Keratinocyte (primary cell): ENCODE measurements at regions not wholly inside any gene's neighbourhood (a gene's known extent, or its start where the extent isn't known, plus 50 kb on each side); places are given as distances from the start of the nearest gene placed in this dataset.

Experiments used
- DNase-seq: peaks from one replicate; pipeline ENCODE4 v3.0.0-alpha.2; 2011; ENCODE audit warnings: low read depth, missing footprints, low spot score
- FAIRE-seq: peaks from 2 replicates; lab custom pipeline; 2011; peaks lifted over from hg19 to GRCh38; lab: Jason Lieb, UNC
- H2AFZ ChIP-seq: 2 replicates; pipeline ENCODE4 v1.6.0; 2012; ENCODE audit warnings: low read length, control low read depth, inconsistent platforms; ENCODE audit not compliant: control insufficient read depth
- H3K27ac ChIP-seq: 2 replicates; pipeline ENCODE4 v1.5.1; 2011; ENCODE audit warnings: low read length; ENCODE audit not compliant: control insufficient read depth, insufficient read depth
- H3K27me3 ChIP-seq: 3 replicates; pipeline ENCODE4 v1.6.0; 2011; ENCODE audit warnings: low read length; ENCODE audit not compliant: control insufficient read depth, insufficient read depth; ENCODE audit errors: extremely low read depth
- H3K36me3 ChIP-seq, 2 experiments: 2 replicates in 1 of 2; 3 replicates in 1 of 2; pipeline ENCODE4 v1.5.1; 2011; ENCODE audit warnings: low read length in 2 of 2, mild to moderate bottlenecking in 1 of 2; ENCODE audit not compliant: control insufficient read depth in 2 of 2, insufficient read depth in 2 of 2; ENCODE audit errors: extremely low read depth in 1 of 2
- H3K4me1 ChIP-seq: 3 replicates; pipeline ENCODE4 v1.5.1; 2011; ENCODE audit warnings: low read length; ENCODE audit not compliant: control insufficient read depth, insufficient read depth; ENCODE audit errors: extremely low read depth
- H3K4me2 ChIP-seq: 3 replicates; pipeline ENCODE4 v1.6.0; 2011; ENCODE audit warnings: low read depth, low read length; ENCODE audit not compliant: control insufficient read depth, insufficient read depth; ENCODE audit errors: extremely low read depth
- H3K4me3 ChIP-seq, 3 experiments: fragments of 200-600 bp in 1 of 3; sonication (generic) in 1 of 3; 2 replicates in 2 of 3; 3 replicates in 1 of 3; pipeline ENCODE4 v1.5.1; 2011 to 2016; ENCODE audit warnings: low read length in 3 of 3, mild to moderate bottlenecking in 3 of 3, control low read depth in 2 of 3, inconsistent platforms in 1 of 3, low read depth in 1 of 3, mixed read lengths in 1 of 3, mixed run types in 1 of 3, moderate library complexity in 1 of 3; ENCODE audit not compliant: control insufficient read depth in 2 of 3, insufficient read depth in 2 of 3; ENCODE audit errors: extremely low read depth in 1 of 3
- H3K79me2 ChIP-seq: 2 replicates; pipeline ENCODE4 v1.6.0; 2012; ENCODE audit warnings: low read length; ENCODE audit not compliant: control insufficient read depth, insufficient read depth
- H3K9ac ChIP-seq: 3 replicates; pipeline ENCODE4 v1.6.0; 2011; ENCODE audit warnings: low read length; ENCODE audit not compliant: control insufficient read depth, insufficient read depth; ENCODE audit errors: extremely low read depth
- H3K9me1 ChIP-seq: 3 replicates; pipeline ENCODE4 v1.6.0; 2011; ENCODE audit warnings: low read length; ENCODE audit not compliant: control insufficient read depth, insufficient read depth; ENCODE audit errors: extremely low read depth
- H3K9me3 ChIP-seq: 2 replicates; pipeline ENCODE4 v1.5.1; 2012; ENCODE audit warnings: low read depth, low read length; ENCODE audit not compliant: control insufficient read depth
- H4K20me1 ChIP-seq: 3 replicates; pipeline ENCODE4 v1.6.0; 2011; ENCODE audit warnings: low read length; ENCODE audit not compliant: control insufficient read depth, insufficient read depth; ENCODE audit errors: extremely low read depth
- EZH2 ChIP-seq: IDR thresholded peaks from one replicate; pipeline ENCODE4 v1.6.1; 2012; ENCODE audit warnings: inconsistent platforms, mild to moderate bottlenecking, low read length, moderate library complexity
- dilution Hi-C: fragments of 300-500 bp; cut with MboI; formaldehyde crosslinking; loops from one replicate; pipeline ENCODE4 v1.7.0; 2020; ENCODE audit warnings: low sequenced_read_pairs; ENCODE audit not compliant: extremely low pct_ligation_motif_present
- TF ChIP-seq, protein P1 (sequence below), 3 experiments: IDR thresholded peaks in 1 of 3; conservative IDR thresholded peaks in 1 of 3; optimal IDR thresholded peaks in 1 of 3; 2 replicates in 2 of 3; 3 replicates in 1 of 3; pipeline versions ENCODE3 to v1.5.1; 2011; ENCODE audit warnings: low read length in 3 of 3, mild to moderate bottlenecking in 3 of 3, moderate library complexity in 2 of 3, control low read depth in 1 of 3, inconsistent platforms in 1 of 3; ENCODE audit not compliant: insufficient read depth in 2 of 3; ENCODE audit errors: extremely low read depth in 1 of 3

GRCh38 chr1:115544131-115544530, 97.6 kb upstream of the VANGL1 start:
- dilution Hi-C loops, result no loop called here
- Histone ChIP-seq H3K4me1 (peaks cover 23% of the 10 kb centered on the region), H3K27ac (no peak overlapping the region), H3K27me3 (no peaks in the 10 kb centered on the region), H3K4me3 (no peak overlapping the region), H3K4me2 (no peak overlapping the region), H3K36me3 (no peaks in the 10 kb centered on the region), H2AFZ (no peak overlapping the region), H3K9me3 (no peaks in the 10 kb centered on the region), H3K9ac (no peak overlapping the region), H3K79me2 (no peaks in the 10 kb centered on the region), H3K9me1 (no peaks in the 10 kb centered on the region), H4K20me1 (no peaks in the 10 kb centered on the region)
- TF ChIP-seq EZH2, result no peak
- TF ChIP-seq, protein P1, sequence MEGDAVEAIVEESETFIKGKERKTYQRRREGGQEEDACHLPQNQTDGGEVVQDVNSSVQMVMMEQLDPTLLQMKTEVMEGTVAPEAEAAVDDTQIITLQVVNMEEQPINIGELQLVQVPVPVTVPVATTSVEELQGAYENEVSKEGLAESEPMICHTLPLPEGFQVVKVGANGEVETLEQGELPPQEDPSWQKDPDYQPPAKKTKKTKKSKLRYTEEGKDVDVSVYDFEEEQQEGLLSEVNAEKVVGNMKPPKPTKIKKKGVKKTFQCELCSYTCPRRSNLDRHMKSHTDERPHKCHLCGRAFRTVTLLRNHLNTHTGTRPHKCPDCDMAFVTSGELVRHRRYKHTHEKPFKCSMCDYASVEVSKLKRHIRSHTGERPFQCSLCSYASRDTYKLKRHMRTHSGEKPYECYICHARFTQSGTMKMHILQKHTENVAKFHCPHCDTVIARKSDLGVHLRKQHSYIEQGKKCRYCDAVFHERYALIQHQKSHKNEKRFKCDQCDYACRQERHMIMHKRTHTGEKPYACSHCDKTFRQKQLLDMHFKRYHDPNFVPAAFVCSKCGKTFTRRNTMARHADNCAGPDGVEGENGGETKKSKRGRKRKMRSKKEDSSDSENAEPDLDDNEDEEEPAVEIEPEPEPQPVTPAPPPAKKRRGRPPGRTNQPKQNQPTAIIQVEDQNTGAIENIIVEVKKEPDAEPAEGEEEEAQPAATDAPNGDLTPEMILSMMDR (optimal IDR thresholded peaks at IDR 0.05 in 1 of 3, IDR thresholded peaks at IDR 0.05 in 1 of 3, conservative IDR thresholded peaks at IDR 0.05 in 1 of 3; ENCODE audit: extremely low read depth in 1 of 3, insufficient read depth in 2 of 3, low read length in 3 of 3), result no peak
- DNase-seq (no peak), FAIRE-seq (no peak)

- Histone ChIP-seq H3K9ac (no peak overlapping the region), H3K27ac (no peak overlapping the region), H4K20me1 (no peaks in the 10 kb centered on the region), H3K36me3 (no peaks in the 10 kb centered on the region), H3K4me2 (no peak overlapping the region), H3K9me3 (no peaks in the 10 kb centered on the region), H3K4me3 (no peak overlapping the region), H3K27me3 (no peaks in the 10 kb centered on the region), H3K9me1 (no peaks in the 10 kb centered on the region), H3K79me2 (no peaks in the 10 kb centered on the region), H3K4me1 (peaks cover 23% of the 10 kb centered on the region), H2AFZ (no peak overlapping the region)
- TF ChIP-seq EZH2, result no peak
- TF ChIP-seq, protein P1 (optimal IDR thresholded peaks at IDR 0.05 in 1 of 3, IDR thresholded peaks at IDR 0.05 in 1 of 3, conservative IDR thresholded peaks at IDR 0.05 in 1 of 3; ENCODE audit: extremely low read depth in 1 of 3, insufficient read depth in 2 of 3, low read length in 3 of 3), result no peak
- dilution Hi-C loops, result no loop called here
- DNase-seq, result no peak
- no peak for FAIRE-seq
These were observed 98.5 kb upstream of the VANGL1 start for GRCh38 chr1:115543247-115543646.
